GM20000 (cell line): ENCODE measurements at regions not wholly inside any gene's neighbourhood (a gene's known extent, or its start where the extent isn't known, plus 50 kb on each side); places are given as distances from the start of the nearest gene placed in this dataset.

Experiments
- DNase-seq: peaks from one replicate; pipeline ENCODE4 v3.0.0; 2012; ENCODE audit warnings: low spot score
- TF ChIP-seq, protein P1 (sequence below): IDR thresholded peaks from 2 replicates; pipeline ENCODE4 v1.5.1; 2012; ENCODE audit warnings: mild to moderate bottlenecking, control low read depth; ENCODE audit errors: extremely low read depth, missing control alignments

DNA sequence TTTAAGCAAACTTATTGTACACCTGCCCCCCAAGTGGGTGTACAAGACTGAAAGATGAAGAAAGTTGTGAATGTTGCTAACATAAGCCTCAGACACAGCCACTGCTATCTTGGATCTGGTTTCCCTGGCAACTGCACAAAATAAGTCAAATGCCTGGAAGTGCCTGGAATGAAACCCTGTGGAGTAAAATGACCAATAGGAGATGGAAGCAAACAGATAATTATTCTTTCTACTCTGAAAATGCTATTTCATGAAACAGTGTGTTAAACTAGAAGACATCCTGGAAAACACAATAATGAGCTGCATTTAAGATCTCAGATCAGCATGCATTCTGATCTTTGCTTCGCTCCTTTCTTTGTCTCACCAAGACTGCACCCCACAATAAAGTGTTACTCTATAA lies 1016.0 kb downstream of the ARAP2 start:
- no peak for DNase-seq
- TF ChIP-seq, protein P1, sequence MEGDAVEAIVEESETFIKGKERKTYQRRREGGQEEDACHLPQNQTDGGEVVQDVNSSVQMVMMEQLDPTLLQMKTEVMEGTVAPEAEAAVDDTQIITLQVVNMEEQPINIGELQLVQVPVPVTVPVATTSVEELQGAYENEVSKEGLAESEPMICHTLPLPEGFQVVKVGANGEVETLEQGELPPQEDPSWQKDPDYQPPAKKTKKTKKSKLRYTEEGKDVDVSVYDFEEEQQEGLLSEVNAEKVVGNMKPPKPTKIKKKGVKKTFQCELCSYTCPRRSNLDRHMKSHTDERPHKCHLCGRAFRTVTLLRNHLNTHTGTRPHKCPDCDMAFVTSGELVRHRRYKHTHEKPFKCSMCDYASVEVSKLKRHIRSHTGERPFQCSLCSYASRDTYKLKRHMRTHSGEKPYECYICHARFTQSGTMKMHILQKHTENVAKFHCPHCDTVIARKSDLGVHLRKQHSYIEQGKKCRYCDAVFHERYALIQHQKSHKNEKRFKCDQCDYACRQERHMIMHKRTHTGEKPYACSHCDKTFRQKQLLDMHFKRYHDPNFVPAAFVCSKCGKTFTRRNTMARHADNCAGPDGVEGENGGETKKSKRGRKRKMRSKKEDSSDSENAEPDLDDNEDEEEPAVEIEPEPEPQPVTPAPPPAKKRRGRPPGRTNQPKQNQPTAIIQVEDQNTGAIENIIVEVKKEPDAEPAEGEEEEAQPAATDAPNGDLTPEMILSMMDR = no peak

DNA sequence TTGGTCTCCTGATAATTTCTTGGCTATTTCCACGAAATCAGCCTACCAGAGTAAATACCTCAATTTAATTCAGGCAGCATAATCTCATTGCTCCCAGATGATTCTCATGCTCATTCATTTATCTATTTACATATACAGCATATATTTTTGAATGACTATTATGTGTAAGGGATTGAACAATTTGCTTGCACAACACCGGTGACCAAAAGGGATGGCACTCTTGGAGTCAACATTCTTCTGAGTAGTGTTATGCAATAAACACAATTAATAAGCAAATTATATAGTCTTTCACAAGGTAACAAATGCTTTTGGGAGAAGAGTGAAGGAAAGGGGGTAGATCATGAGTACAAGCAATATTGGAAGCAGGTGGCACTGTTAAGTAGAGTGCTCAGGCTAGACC lies 1015.3 kb downstream of the ARAP2 start:
- TF ChIP-seq, protein P1 = no peak
- no peak for DNase-seq

DNA sequence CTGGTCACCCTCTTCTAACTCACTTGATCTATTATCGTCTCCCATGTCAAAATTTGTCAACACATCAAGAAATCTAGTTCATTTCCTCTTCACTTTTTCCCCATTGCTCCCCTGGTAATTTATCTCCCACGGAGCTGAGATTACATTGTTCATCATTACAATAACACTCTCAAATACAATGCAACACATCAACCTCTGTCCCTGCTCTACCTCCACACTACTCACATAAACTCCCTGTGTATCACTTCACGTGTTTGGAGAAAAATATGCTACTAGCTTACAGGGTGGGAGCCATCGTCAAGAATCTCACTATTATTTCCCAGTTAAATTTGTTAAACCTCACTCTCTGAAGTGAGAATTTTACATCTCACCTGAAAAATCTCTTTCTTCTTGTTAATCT lies 1006.4 kb downstream of the ARAP2 start:
- TF ChIP-seq, protein P1 = no peak
- DNase-seq = no peak

DNA sequence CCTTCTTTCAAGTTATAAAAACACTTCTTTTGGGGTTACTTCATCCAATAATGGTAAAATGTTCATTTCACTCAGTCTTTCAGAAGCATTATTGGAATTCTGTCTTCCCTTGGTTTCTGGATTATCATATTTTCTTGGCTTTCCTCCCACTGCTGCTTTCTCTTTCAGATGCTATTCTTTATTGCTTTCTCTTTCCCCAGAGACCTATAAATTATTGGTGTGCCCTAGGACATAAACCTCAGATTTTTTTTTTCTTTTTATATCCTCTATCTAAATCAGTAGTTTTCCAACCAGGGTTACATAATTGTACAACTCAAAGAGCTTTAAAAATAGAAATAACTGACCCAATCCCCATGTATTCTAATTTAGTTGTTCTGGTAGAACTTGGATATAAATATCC lies 1005.5 kb downstream of the ARAP2 start:
- TF ChIP-seq, protein P1 = no peak
- DNase-seq = no peak

DNA sequence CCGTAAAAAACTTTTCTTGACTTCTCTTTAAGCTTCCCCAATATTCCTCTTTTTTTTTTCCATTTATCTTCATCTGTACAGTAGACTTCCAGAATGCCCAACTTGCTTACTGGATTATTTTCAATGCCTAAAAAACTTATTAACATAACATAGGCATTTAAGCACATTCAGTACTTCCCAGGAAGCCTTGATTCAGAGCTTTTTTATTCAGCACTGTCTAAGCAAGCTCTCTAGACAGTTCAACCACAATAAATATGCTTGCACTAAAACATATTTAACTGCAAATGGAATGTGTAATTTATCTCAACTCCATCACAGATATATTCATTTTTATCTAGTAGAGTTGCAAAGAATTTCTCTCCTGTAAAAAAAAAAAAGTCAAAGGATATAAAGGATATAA lies 997.8 kb downstream of the ARAP2 start:
- no peak for DNase-seq
- TF ChIP-seq, protein P1 = no peak

DNA sequence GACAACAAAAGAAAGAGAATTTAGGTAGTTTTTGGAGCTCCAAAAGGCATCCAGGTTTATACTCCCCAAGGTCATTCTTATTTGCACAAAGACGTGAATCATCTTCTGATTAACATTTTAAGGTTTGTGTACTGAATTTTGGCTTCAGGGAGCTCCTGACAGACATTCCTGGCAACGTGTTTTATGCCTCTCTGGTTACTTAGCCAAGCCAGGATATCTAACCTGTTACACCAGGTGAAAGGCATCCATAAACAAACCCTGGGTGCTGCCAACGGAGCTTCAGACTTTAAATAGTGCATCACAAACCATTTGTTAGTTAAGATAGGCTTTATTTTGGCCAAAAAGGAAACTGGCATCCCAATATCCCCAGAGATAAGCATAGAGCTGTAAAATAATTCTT lies 997.3 kb downstream of the ARAP2 start:
- no peak for DNase-seq
- TF ChIP-seq, protein P1 = no peak

DNA sequence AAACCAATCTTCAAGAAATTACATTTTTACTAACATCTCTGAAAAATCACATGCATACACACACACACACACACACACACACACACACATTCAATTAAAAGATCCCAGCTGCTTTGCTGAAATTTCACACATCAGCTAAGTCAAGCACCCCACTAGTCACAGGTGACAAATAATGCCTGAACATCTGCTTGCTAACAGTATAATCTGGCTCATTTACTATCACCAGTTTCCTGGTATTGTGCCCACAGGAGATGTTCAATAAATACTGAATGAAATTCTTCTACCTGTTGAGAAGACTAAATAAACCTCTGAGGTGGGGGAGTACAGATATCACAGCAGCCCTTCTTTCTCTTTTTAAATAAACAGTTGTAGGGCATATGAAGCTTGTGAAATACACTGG lies 994.0 kb downstream of the ARAP2 start:
- no peak for DNase-seq
- TF ChIP-seq, protein P1 = no peak
